Astrocyte (in vitro differentiated cells and primary cell): ENCODE measurements at regions not wholly inside any gene's neighbourhood (a gene's known extent, or its start where the extent isn't known, plus 50 kb on each side); places are given as distances from the start of the nearest gene placed in this dataset.

Experiments
- DNase-seq: peaks from one replicate; pipeline ENCODE4 v3.0.0-alpha.2; 2010; ENCODE audit warnings: low read depth
- FAIRE-seq: peaks from 2 replicates; lab custom pipeline; 2011; peaks lifted over from hg19 to GRCh38; lab: Jason Lieb, UNC
- H2AFZ ChIP-seq: 2 replicates; pipeline ENCODE4 v1.6.0; 2012; ENCODE audit warnings: low read depth, low read length, inconsistent platforms
- H3K27ac ChIP-seq: 2 replicates; pipeline ENCODE4 v1.5.1; 2011; ENCODE audit warnings: low read depth, low read length, inconsistent platforms
- H3K27me3 ChIP-seq: 2 replicates; pipeline ENCODE4 v1.6.0; 2011; ENCODE audit warnings: low read length, inconsistent platforms; ENCODE audit not compliant: insufficient read depth
- H3K36me3 ChIP-seq: 2 replicates; pipeline ENCODE4 v1.5.1; 2011; ENCODE audit warnings: low read length, inconsistent platforms; ENCODE audit not compliant: insufficient read depth
- H3K4me1 ChIP-seq: 2 replicates; pipeline ENCODE4 v1.5.1; 2011; ENCODE audit warnings: low read length, inconsistent platforms; ENCODE audit not compliant: insufficient read depth
- H3K4me2 ChIP-seq: 2 replicates; pipeline ENCODE4 v1.6.0; 2012; ENCODE audit warnings: low read length, inconsistent platforms
- H3K4me3 ChIP-seq: 2 replicates; pipeline ENCODE4 v1.5.1; 2011; ENCODE audit warnings: low read depth, mild to moderate bottlenecking, low read length, inconsistent platforms; ENCODE audit not compliant: insufficient read depth
- H3K79me2 ChIP-seq: 2 replicates; pipeline ENCODE4 v1.6.0; 2012; ENCODE audit warnings: mild to moderate bottlenecking, low read length, inconsistent platforms; ENCODE audit not compliant: insufficient read depth
- H3K9ac ChIP-seq: 2 replicates; pipeline ENCODE4 v1.6.0; 2012; ENCODE audit warnings: mild to moderate bottlenecking, low read length, inconsistent platforms
- H3K9me3 ChIP-seq: 2 replicates; pipeline ENCODE4 v1.5.1; 2012; ENCODE audit warnings: low read depth, mild to moderate bottlenecking, low read length, inconsistent platforms; ENCODE audit not compliant: insufficient read depth
- H4K20me1 ChIP-seq: 2 replicates; pipeline ENCODE4 v1.6.0; 2012; ENCODE audit warnings: low read length, inconsistent platforms; ENCODE audit not compliant: insufficient read depth
- H3K27ac Mint-ChIP-seq: one replicate; pipeline ENCODE4 v1.8.0; 2021; ENCODE audit warnings: mild to moderate bottlenecking, mixed read lengths; ENCODE audit not compliant: unreplicated experiment
- H3K27me3 Mint-ChIP-seq: one replicate; pipeline ENCODE4 v1.8.0; 2021; ENCODE audit warnings: low read depth, mixed read lengths; ENCODE audit not compliant: unreplicated experiment
- H3K36me3 Mint-ChIP-seq: one replicate; pipeline ENCODE4 v1.8.0; 2021; ENCODE audit warnings: low read depth, mixed read lengths; ENCODE audit not compliant: unreplicated experiment
- H3K4me1 Mint-ChIP-seq: one replicate; pipeline ENCODE4 v1.8.0; 2021; ENCODE audit warnings: low read depth, mixed read lengths; ENCODE audit not compliant: unreplicated experiment
- H3K4me3 Mint-ChIP-seq: one replicate; pipeline ENCODE4 v1.8.0; 2021; ENCODE audit warnings: mild to moderate bottlenecking, moderate library complexity, mixed read lengths; ENCODE audit not compliant: unreplicated experiment
- H3K9me3 Mint-ChIP-seq: one replicate; pipeline ENCODE4 v1.8.0; 2021; ENCODE audit warnings: mild to moderate bottlenecking, mixed read lengths; ENCODE audit not compliant: unreplicated experiment
- EZH2 ChIP-seq: IDR thresholded peaks from 2 replicates; pipeline ENCODE4 v1.6.1; 2012; ENCODE audit warnings: mild to moderate bottlenecking, low read length, inconsistent platforms; ENCODE audit not compliant: insufficient read depth
- TF ChIP-seq, protein P1 (sequence below): IDR thresholded peaks from 2 replicates; pipeline ENCODE4 v1.5.1; 2011; ENCODE audit warnings: low read depth, mild to moderate bottlenecking, inconsistent platforms, low read length, moderate library complexity; ENCODE audit not compliant: insufficient read depth

- TF ChIP-seq, protein P1, sequence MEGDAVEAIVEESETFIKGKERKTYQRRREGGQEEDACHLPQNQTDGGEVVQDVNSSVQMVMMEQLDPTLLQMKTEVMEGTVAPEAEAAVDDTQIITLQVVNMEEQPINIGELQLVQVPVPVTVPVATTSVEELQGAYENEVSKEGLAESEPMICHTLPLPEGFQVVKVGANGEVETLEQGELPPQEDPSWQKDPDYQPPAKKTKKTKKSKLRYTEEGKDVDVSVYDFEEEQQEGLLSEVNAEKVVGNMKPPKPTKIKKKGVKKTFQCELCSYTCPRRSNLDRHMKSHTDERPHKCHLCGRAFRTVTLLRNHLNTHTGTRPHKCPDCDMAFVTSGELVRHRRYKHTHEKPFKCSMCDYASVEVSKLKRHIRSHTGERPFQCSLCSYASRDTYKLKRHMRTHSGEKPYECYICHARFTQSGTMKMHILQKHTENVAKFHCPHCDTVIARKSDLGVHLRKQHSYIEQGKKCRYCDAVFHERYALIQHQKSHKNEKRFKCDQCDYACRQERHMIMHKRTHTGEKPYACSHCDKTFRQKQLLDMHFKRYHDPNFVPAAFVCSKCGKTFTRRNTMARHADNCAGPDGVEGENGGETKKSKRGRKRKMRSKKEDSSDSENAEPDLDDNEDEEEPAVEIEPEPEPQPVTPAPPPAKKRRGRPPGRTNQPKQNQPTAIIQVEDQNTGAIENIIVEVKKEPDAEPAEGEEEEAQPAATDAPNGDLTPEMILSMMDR = no peak
- TF ChIP-seq EZH2 = no peak
- H3K36me3 Mint-ChIP-seq = peaks cover 2% of the 10 kb centered on the region
- peaks cover 11% of the 10 kb centered on the region for H3K4me1 Mint-ChIP-seq
- no peak for DNase-seq
- no peak overlapping the region for H3K4me3 ChIP-seq
- no peak overlapping the region for H3K27ac Mint-ChIP-seq
- H3K27me3 Mint-ChIP-seq = peaks cover 53% of the 10 kb centered on the region
- no peak overlapping the region for H3K27ac ChIP-seq
- H3K4me2 ChIP-seq = peak overlapping the region; percentile 89
- peak overlapping the region; percentile 66 for H3K9ac ChIP-seq
- H3K27me3 ChIP-seq = peaks cover 14% of the 10 kb centered on the region
- H2AFZ ChIP-seq = no peak overlapping the region
- no peaks in the 10 kb centered on the region for H3K4me1 ChIP-seq
- H3K36me3 ChIP-seq = no peaks in the 10 kb centered on the region
- H3K9me3 ChIP-seq = no peaks in the 10 kb centered on the region
- peak overlapping the region; percentile 87 for H3K4me3 Mint-ChIP-seq
- peaks cover 6% of the 10 kb centered on the region for H3K9me3 Mint-ChIP-seq
- no peaks in the 10 kb centered on the region for H4K20me1 ChIP-seq
- FAIRE-seq = no peak
- no peaks in the 10 kb centered on the region for H3K79me2 ChIP-seq
These were observed 102.6 kb downstream of the ESM1 start for GRCh38 chr5:54882841-54883240.

DNA sequence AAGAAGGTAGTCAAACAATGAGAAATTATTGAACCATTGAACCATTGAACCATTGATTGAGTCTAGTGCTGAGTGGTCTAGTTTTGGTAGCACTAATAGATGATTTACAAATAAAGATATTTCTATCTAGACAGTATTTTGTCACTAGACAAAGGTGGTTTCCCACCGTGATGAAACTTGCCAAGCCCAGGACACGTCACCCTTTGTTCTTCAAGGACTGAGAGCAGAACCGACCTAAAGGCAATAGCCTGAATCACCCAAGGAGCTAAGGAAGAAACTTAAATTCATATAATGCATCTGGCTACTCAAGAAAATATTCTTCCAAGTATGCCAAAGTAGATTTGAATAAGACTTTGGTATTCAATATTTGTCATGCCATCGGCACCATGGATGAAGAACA is 103.3 kb downstream of the ESM1 start:
- no peak overlapping the region for H3K4me2 ChIP-seq
- H3K27ac ChIP-seq = no peak overlapping the region
- peaks cover 11% of the 10 kb centered on the region for H3K4me1 Mint-ChIP-seq
- peaks cover 14% of the 10 kb centered on the region for H3K27me3 ChIP-seq
- no peak for DNase-seq
- H4K20me1 ChIP-seq = no peaks in the 10 kb centered on the region
- H3K27me3 Mint-ChIP-seq = peaks cover 53% of the 10 kb centered on the region
- H3K4me3 ChIP-seq = no peak overlapping the region
- TF ChIP-seq, protein P1 = no peak
- TF ChIP-seq EZH2 = no peak
- H2AFZ ChIP-seq = no peak overlapping the region
- no peaks in the 10 kb centered on the region for H3K36me3 ChIP-seq
- peaks cover 2% of the 10 kb centered on the region for H3K36me3 Mint-ChIP-seq
- H3K79me2 ChIP-seq = no peaks in the 10 kb centered on the region
- no peak overlapping the region for H3K9ac ChIP-seq
- no peaks in the 10 kb centered on the region for H3K4me1 ChIP-seq
- no peak overlapping the region for H3K4me3 Mint-ChIP-seq
- FAIRE-seq = no peak
- H3K9me3 ChIP-seq = no peaks in the 10 kb centered on the region
- H3K27ac Mint-ChIP-seq = no peak overlapping the region
- peaks cover 6% of the 10 kb centered on the region for H3K9me3 Mint-ChIP-seq

- Mint-ChIP-seq H3K36me3 (peaks cover 2% of the 10 kb centered on the region), H3K4me3 (no peak overlapping the region), H3K27me3 (peaks cover 48% of the 10 kb centered on the region), H3K4me1 (peaks cover 6% of the 10 kb centered on the region), H3K27ac (no peak overlapping the region), H3K9me3 (peaks cover 5% of the 10 kb centered on the region)
- H3K4me3 ChIP-seq = no peak overlapping the region
- H3K9ac ChIP-seq = no peak overlapping the region
- H3K4me1 ChIP-seq = no peaks in the 10 kb centered on the region
- H3K9me3 ChIP-seq = no peaks in the 10 kb centered on the region
- peaks cover 14% of the 10 kb centered on the region for H3K27me3 ChIP-seq
- no peak for DNase-seq
- H4K20me1 ChIP-seq = no peaks in the 10 kb centered on the region
- FAIRE-seq = no peak
- no peak overlapping the region for H3K4me2 ChIP-seq
- H3K36me3 ChIP-seq = no peaks in the 10 kb centered on the region
- H2AFZ ChIP-seq = no peak overlapping the region
- TF ChIP-seq EZH2 = no peak
- TF ChIP-seq, protein P1 = no peak
- H3K27ac ChIP-seq = no peak overlapping the region
- no peaks in the 10 kb centered on the region for H3K79me2 ChIP-seq
These were observed 103.9 kb downstream of the ESM1 start for GRCh38 chr5:54881286-54882005.
